ENCODE measurements at regions not wholly inside any gene's neighbourhood (a gene's known extent, or its start where the extent isn't known, plus 50 kb on each side); places are given as distances from the start of the nearest gene placed in this dataset.

DNA sequence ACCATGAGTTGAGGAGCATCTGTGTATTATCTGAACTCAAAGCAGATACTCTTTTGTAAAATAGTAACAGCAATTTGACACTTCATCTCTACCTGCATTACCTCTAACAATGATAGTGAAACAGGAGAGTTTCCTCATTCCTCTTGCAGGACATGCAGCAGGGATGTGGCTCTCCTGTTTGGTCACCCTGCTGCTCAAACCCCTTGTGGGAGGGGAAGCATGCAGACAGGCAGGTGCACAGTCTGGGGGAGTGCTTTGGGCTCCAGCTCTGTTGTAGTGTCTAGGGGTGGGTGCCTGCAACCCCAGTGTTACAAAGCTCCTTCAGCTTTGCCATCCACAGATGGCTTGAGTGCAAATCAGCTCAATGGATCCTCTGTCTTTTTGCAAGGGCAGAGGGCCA, 827.6 kb downstream of the DACH1 start:
- no peak for TF ChIP-seq TCF4 (CRISPR knock-in tag; IDR thresholded peaks at IDR 0.05; ENCODE audit: borderline replicate concordance)
- no peak for TF ChIP-seq ZFP30 (CRISPR knock-in tag; IDR thresholded peaks at IDR 0.05)
- TF ChIP-seq ARNTL (CRISPR knock-in tag; IDR thresholded peaks at IDR 0.05; ENCODE audit: borderline replicate concordance, low read depth), result no peak
- TF ChIP-seq ZNF70 (CRISPR knock-in tag; IDR thresholded peaks at IDR 0.05), result no peak
- TF ChIP-seq, protein P1, sequence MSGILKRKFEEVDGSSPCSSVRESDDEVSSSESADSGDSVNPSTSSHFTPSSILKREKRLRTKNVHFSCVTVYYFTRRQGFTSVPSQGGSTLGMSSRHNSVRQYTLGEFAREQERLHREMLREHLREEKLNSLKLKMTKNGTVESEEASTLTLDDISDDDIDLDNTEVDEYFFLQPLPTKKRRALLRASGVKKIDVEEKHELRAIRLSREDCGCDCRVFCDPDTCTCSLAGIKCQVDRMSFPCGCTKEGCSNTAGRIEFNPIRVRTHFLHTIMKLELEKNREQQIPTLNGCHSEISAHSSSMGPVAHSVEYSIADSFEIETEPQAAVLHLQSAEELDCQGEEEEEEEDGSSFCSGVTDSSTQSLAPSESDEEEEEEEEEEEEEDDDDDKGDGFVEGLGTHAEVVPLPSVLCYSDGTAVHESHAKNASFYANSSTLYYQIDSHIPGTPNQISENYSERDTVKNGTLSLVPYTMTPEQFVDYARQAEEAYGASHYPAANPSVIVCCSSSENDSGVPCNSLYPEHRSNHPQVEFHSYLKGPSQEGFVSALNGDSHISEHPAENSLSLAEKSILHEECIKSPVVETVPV (CRISPR knock-in tag; IDR thresholded peaks at IDR 0.05), result no peak
- no peak for TF ChIP-seq ZC3H10 (CRISPR knock-in tag; IDR thresholded peaks at IDR 0.05)
- no peak for TF ChIP-seq PATZ1 (CRISPR knock-in tag; IDR thresholded peaks at IDR 0.05; ENCODE audit: borderline replicate concordance)
- no peak for TF ChIP-seq CREB5 (CRISPR knock-in tag; IDR thresholded peaks at IDR 0.05; ENCODE audit: low read depth)
- TF ChIP-seq SNAI2 (CRISPR knock-in tag; IDR thresholded peaks at IDR 0.05), result no peak
- no peak for TF ChIP-seq ZFP3 (CRISPR knock-in tag; IDR thresholded peaks at IDR 0.05)
- no peak for TF ChIP-seq ESRRG (CRISPR knock-in tag; IDR thresholded peaks at IDR 0.05)
- no peak for TF ChIP-seq OSR1 (CRISPR knock-in tag; IDR thresholded peaks at IDR 0.05)

All from SK-N-SH treated with all-trans-retinoic acid at 6 μM for 48 hours (cell line).